ENCODE measurements at regions not wholly inside any gene's neighbourhood (a gene's known extent, or its start where the extent isn't known, plus 50 kb on each side); places are given as distances from the start of the nearest gene placed in this dataset.

GRCh38 chr5:8381972-8382371, 513.0 kb downstream of the MTRR start:
- no peak overlapping the region for H3K4me3 Mint-ChIP-seq
- DNase-seq: no peak

GRCh38 chr5:8382456-8382855, 513.5 kb downstream of the MTRR start:
- H3K4me1 Mint-ChIP-seq: no peaks in the 10 kb centered on the region
- ATAC-seq (no peak), DNase-seq (no peak)
- H3K4me3 Mint-ChIP-seq: no peak overlapping the region
- H3K27me3 Mint-ChIP-seq: no peaks in the 10 kb centered on the region
- no peaks in the 10 kb centered on the region for H3K9me3 ChIP-seq (ENCODE audit: control insufficient read depth, low read length, poor library complexity, severe bottlenecking)
- H3K36me3 Mint-ChIP-seq (ENCODE audit: low read depth): no peaks in the 10 kb centered on the region
- no peak overlapping the region for H3K27ac Mint-ChIP-seq

More at GRCh38 chr5:8381972-8382371, 513.0 kb downstream of the MTRR start:
- Mint-ChIP-seq H3K27me3 (no peaks in the 10 kb centered on the region), H3K36me3 (ENCODE audit: low read depth) (no peaks in the 10 kb centered on the region), H3K4me1 (no peaks in the 10 kb centered on the region), H3K27ac (no peak overlapping the region)
- no peak for ATAC-seq
- no peaks in the 10 kb centered on the region for H3K9me3 ChIP-seq (ENCODE audit: control insufficient read depth, low read length, poor library complexity, severe bottlenecking)

DNA sequence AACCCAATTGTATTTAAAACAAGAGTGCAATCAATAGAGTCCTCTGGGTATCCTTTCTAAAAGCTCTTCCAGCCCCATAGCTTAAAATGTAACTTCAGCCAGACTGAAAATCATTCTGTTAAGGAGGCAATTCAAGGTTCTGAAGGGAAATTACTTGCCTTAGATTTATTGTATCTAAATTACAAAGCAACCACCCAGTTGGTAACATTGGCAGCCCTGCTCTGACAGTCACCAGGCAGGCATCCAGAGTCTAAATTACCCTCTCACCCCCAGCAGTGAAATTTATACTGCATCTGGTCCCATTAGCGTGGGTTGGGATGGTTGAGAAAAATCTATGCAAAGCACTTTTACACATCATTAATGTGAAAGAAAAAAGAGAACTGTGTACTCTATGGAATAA, 514.7 kb downstream of the MTRR start:
- no peak overlapping the region for H3K27ac Mint-ChIP-seq
- DNase-seq (no peak), ATAC-seq (no peak)
- H3K36me3 Mint-ChIP-seq (ENCODE audit: low read depth): no peaks in the 10 kb centered on the region
- H3K4me1 Mint-ChIP-seq: no peaks in the 10 kb centered on the region
- H3K9me3 ChIP-seq (ENCODE audit: control insufficient read depth, low read length, poor library complexity, severe bottlenecking): no peaks in the 10 kb centered on the region
- H3K4me3 Mint-ChIP-seq: no peak overlapping the region
- no peaks in the 10 kb centered on the region for H3K27me3 Mint-ChIP-seq

GRCh38 chr5:8386719-8387288, 517.9 kb downstream of the MTRR start:
- no peaks in the 10 kb centered on the region for H3K9me3 ChIP-seq (ENCODE audit: control insufficient read depth, low read length, poor library complexity, severe bottlenecking)
- no peak for ATAC-seq
- DNase-seq: no peak
- Mint-ChIP-seq H3K36me3 (ENCODE audit: low read depth) (no peaks in the 10 kb centered on the region), H3K27ac (no peak overlapping the region), H3K4me1 (no peaks in the 10 kb centered on the region), H3K4me3 (no peak overlapping the region), H3K27me3 (no peaks in the 10 kb centered on the region)

DNA sequence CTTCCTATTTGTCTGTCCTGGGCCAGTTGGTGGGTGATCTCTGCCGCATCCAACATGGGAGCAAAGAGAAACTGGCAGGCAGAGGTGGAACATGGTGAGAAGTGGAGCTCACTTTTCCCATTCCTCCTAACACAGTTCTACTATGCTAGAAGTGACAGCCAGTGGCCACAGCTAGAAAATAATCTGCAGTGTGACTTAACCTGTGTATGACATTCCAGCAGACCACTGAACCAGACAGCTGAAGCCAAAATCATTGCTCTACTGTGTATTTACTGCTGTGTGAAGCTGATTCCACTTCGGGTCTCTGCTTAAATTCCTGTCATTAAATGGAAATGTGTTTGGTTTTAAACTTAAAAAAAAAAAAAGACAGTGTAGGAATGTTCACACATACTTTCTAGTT, 523.0 kb downstream of the MTRR start:
- Mint-ChIP-seq H3K27ac (no peak overlapping the region), H3K27me3 (no peaks in the 10 kb centered on the region)

DNA sequence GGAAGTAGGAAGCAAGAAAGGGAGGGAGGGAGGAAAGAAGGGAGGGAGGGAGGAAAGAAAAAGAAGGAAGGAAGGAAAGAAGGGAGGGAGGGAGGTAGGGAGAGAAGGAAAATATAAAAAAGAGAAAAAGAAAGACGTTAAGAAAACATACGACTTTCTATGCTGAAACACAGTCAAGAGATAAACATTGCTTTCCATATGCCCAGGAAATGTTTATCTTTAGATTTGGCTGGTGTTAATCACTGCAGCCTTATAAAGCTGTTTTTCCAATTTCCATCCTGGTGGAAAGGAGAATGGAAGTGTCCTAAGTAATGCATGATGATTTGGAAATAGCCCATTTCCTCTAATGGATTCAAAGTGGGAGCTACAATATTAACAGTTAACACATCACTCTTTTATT, 524.3 kb downstream of the MTRR start:
- Mint-ChIP-seq H3K4me1 (no peaks in the 10 kb centered on the region), H3K27ac (no peak overlapping the region), H3K27me3 (no peaks in the 10 kb centered on the region), H3K4me3 (no peak overlapping the region), H3K36me3 (ENCODE audit: low read depth) (no peaks in the 10 kb centered on the region)
- DNase-seq (no peak), ATAC-seq (no peak)
- H3K9me3 ChIP-seq (ENCODE audit: control insufficient read depth, low read length, poor library complexity, severe bottlenecking): no peaks in the 10 kb centered on the region

More for the DNA sequence above, 523.0 kb downstream of the MTRR start:
- H3K4me1 Mint-ChIP-seq: no peaks in the 10 kb centered on the region
- DNase-seq (no peak), ATAC-seq (no peak)
- no peaks in the 10 kb centered on the region for H3K9me3 ChIP-seq (ENCODE audit: control insufficient read depth, low read length, poor library complexity, severe bottlenecking)
- H3K36me3 Mint-ChIP-seq (ENCODE audit: low read depth): no peaks in the 10 kb centered on the region
- H3K4me3 Mint-ChIP-seq: no peak overlapping the region

DNA sequence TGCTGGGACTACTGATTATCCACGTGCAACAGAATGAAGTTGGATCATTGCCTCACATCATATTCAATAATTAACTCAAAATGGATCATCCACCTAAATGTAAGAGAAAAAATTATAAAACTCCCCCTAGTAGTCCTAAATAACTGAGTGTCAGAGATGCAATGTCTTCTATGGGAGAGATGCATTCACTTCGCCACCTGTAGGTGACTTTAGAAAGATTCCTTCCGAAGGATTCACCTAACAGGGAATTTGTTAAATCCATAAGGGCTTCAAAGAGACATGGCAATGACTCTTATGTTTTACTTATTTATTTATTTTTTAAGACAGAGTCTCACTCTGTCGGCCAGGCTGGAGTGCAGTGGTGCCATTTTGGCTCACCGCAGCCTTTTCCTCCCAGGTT, 526.0 kb downstream of the MTRR start:
- ATAC-seq: no peak
- Mint-ChIP-seq H3K27ac (no peak overlapping the region), H3K36me3 (ENCODE audit: low read depth) (no peaks in the 10 kb centered on the region), H3K4me3 (no peak overlapping the region), H3K27me3 (no peaks in the 10 kb centered on the region), H3K4me1 (no peaks in the 10 kb centered on the region)
- H3K9me3 ChIP-seq (ENCODE audit: control insufficient read depth, low read length, poor library complexity, severe bottlenecking): no peaks in the 10 kb centered on the region
- DNase-seq: no peak

DNA sequence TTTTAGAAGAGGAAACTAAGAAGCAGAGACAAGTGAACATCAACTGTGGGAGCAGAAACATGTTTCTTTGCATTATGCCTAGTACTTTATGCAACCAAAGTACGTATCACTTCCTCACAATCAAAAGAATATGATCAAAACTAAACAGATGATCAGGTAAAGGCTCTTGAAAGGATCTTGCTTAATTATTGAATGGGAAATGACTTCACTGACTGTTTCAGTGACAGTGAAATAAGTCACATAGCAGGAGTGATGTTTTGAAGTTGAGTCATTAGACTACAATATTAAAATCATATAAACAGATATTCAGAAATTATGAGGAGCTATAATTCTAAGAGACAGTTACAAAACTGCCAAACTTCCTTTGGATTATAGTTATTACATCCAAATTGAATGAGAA, 527.3 kb downstream of the MTRR start:
- no peaks in the 10 kb centered on the region for H3K36me3 Mint-ChIP-seq (ENCODE audit: low read depth)
- no peaks in the 10 kb centered on the region for H3K4me1 Mint-ChIP-seq
- DNase-seq (no peak), ATAC-seq (no peak)
- H3K27ac Mint-ChIP-seq: no peak overlapping the region
- no peaks in the 10 kb centered on the region for H3K27me3 Mint-ChIP-seq
- no peak overlapping the region for H3K4me3 Mint-ChIP-seq
- no peaks in the 10 kb centered on the region for H3K9me3 ChIP-seq (ENCODE audit: control insufficient read depth, low read length, poor library complexity, severe bottlenecking)

DNA sequence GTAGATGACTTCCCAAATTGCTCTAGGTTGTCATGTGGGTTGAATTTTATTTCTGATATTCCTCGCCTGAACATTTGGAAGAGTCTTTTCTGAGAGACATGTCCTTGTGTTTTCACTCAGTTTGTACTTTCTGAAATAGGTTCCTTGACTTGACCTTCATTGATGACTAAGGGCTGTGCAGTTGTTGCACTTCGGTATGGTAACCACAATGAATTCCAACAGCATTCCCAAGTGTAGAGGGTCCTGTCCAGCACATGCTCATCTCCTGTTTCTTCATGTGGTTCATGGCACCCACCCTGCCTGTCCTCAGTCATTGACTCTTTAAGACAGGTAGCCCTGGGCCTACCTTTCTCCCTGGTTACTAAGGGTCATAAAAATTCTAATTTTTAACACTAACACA, 527.8 kb downstream of the MTRR start:
- Mint-ChIP-seq H3K36me3 (ENCODE audit: low read depth) (no peaks in the 10 kb centered on the region), H3K27me3 (no peaks in the 10 kb centered on the region), H3K4me1 (no peaks in the 10 kb centered on the region), H3K4me3 (no peak overlapping the region), H3K27ac (no peak overlapping the region)
- DNase-seq (no peak), ATAC-seq (no peak)
- no peaks in the 10 kb centered on the region for H3K9me3 ChIP-seq (ENCODE audit: control insufficient read depth, low read length, poor library complexity, severe bottlenecking)

GRCh38 chr5:8399471-8399870, 530.5 kb downstream of the MTRR start:
- no peaks in the 10 kb centered on the region for H3K36me3 Mint-ChIP-seq (ENCODE audit: low read depth)
- no peaks in the 10 kb centered on the region for H3K4me1 Mint-ChIP-seq
- no peak overlapping the region for H3K27ac Mint-ChIP-seq
- ATAC-seq (no peak), DNase-seq (no peak)
- H3K27me3 Mint-ChIP-seq: no peaks in the 10 kb centered on the region
- H3K4me3 Mint-ChIP-seq: no peak overlapping the region
- H3K9me3 ChIP-seq (ENCODE audit: control insufficient read depth, low read length, poor library complexity, severe bottlenecking): no peaks in the 10 kb centered on the region

DNA sequence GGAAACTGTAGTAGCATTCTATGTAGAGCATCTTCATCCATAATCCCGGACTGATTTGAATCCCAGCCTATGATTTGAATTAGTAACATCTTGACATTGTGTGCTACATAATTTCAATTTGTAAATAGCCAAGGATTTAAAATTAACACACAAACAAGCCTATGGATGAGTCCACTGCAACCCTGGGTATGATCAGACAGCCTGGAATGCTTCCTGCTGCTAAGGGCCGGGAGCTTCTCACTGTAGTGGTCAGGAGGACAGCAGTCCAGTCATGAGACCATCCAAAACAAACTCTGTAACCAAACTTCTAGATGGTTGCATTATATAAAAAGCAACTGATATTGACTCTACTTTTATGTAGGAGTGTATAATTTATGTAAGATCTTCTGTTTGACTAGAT, 539.3 kb downstream of the MTRR start:
- Mint-ChIP-seq H3K27me3 (peaks cover 5% of the 10 kb centered on the region), H3K4me1 (no peaks in the 10 kb centered on the region), H3K36me3 (ENCODE audit: low read depth) (no peaks in the 10 kb centered on the region), H3K4me3 (no peak overlapping the region), H3K27ac (no peak overlapping the region)
- ATAC-seq (no peak), DNase-seq (no peak)
- H3K9me3 ChIP-seq (ENCODE audit: control insufficient read depth, low read length, poor library complexity, severe bottlenecking): no peaks in the 10 kb centered on the region

- DNase-seq (no peak), ATAC-seq (no peak)
- H3K36me3 Mint-ChIP-seq (ENCODE audit: low read depth): no peaks in the 10 kb centered on the region
- no peaks in the 10 kb centered on the region for H3K9me3 ChIP-seq (ENCODE audit: control insufficient read depth, low read length, poor library complexity, severe bottlenecking)
- H3K4me3 Mint-ChIP-seq: no peak overlapping the region
- no peaks in the 10 kb centered on the region for H3K4me1 Mint-ChIP-seq
- H3K27ac Mint-ChIP-seq: no peak overlapping the region
- H3K27me3 Mint-ChIP-seq: peaks cover 5% of the 10 kb centered on the region
These were observed 541.7 kb downstream of the MTRR start for GRCh38 chr5:8410618-8411017.

- peaks cover 5% of the 10 kb centered on the region for H3K27me3 Mint-ChIP-seq
- H3K9me3 ChIP-seq (ENCODE audit: control insufficient read depth, low read length, poor library complexity, severe bottlenecking): no peaks in the 10 kb centered on the region
- H3K4me1 Mint-ChIP-seq: no peaks in the 10 kb centered on the region
- H3K4me3 Mint-ChIP-seq: no peak overlapping the region
- DNase-seq (no peak), ATAC-seq (no peak)
- no peaks in the 10 kb centered on the region for H3K36me3 Mint-ChIP-seq (ENCODE audit: low read depth)
- H3K27ac Mint-ChIP-seq: no peak overlapping the region
These were observed 545.0 kb downstream of the MTRR start for GRCh38 chr5:8413975-8414374.

DNA sequence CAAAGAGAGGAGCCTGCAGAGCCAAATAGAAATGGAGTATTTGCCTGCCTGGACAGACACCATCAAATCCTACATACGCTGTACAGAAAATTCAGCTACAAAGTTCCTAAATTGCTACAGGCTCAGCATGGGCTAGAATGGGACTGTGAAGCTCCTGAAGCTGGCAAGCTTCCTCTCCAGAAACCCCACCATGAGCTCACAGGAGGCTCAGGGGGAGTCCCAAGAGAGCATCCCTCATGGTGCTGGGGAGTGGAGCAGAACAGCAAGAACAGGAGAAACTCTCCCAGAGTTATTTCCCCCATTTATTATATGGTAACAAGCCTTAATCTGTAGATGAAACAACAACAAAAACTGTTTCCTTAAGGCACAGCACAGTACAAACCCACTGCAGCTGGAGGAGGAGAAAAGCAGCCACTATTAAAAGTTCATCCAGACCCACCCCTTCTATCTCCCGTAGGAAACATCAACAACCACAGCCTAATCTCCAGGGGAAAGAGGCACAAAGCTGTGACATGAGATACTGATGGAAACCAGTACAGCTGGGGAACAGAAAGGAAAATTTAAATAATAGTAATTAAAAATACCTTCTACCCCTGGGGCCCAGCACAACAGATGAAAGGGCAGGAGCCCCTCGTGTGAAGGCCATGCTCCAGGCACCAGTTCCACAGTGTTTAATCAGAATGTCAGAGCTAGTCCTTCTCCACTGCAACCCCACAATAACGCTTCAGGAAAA, 548.5 kb downstream of the MTRR start:
- H3K27me3 Mint-ChIP-seq: no peaks in the 10 kb centered on the region
- DNase-seq (no peak), ATAC-seq (no peak)
- H3K27ac Mint-ChIP-seq: no peak overlapping the region
- H3K4me1 Mint-ChIP-seq: no peaks in the 10 kb centered on the region
- H3K4me3 Mint-ChIP-seq: no peak overlapping the region
- H3K36me3 Mint-ChIP-seq (ENCODE audit: low read depth): no peaks in the 10 kb centered on the region
- H3K9me3 ChIP-seq (ENCODE audit: control insufficient read depth, low read length, poor library complexity, severe bottlenecking): no peaks in the 10 kb centered on the region
